K562 (cell line): ENCODE measurements at regions not wholly inside any gene's neighbourhood (a gene's known extent, or its start where the extent isn't known, plus 50 kb on each side); places are given as distances from the start of the nearest gene placed in this dataset.
A peak's percentile ranks its signal among the peaks of the same experiment; 100 is the strongest.

Experiments
- ATAC-seq: fragments of 200-7000 bp; cut with Tn5 transposase; 3 replicates; pipeline ENCODE4 v1.9.1; 2020; ENCODE audit warnings: moderate library complexity
- BruUV-seq: library from RNA; stranded (reverse); fragments of 400-500 nt; replicated peaks from 2 replicates; lab custom pipeline; 2021; lab: Mats Ljungman, UMichigan
- CTCF ChIA-PET: fragments of 300-600 bp; formaldehyde crosslinking; extraction: SDS; loops from one replicate; lab custom pipeline; 2021; ENCODE audit warnings: low intra/inter-chr PET ratio; lab: Yijun Ruan, JAX
- POLR2A ChIA-PET: fragments of 300-600, 350-650 bp; sonication (Branson Sonifier 250); formaldehyde crosslinking; extraction: SDS; loops from one replicate; lab custom pipeline; 2021; ENCODE audit warnings: antibody characterized with exemption, inconsistent platforms; lab: Yijun Ruan, JAX
- DNase-seq, 4 experiments: peaks; one replicate each; pipeline versions ENCODE4 v3.0.0 to v3.0.0-alpha.2; 2011 to 2018; ENCODE audit warnings: low spot score in 3 of 4, mixed read lengths in 3 of 4; ENCODE audit errors: extremely low read depth in 1 of 4
- FAIRE-seq: peaks from 2 replicates; lab custom pipeline; 2011; peaks lifted over from hg19 to GRCh38; lab: Jason Lieb, UNC
- H2AFZ ChIP-seq: 2 replicates; pipeline ENCODE4 v1.6.0; 2011; ENCODE audit warnings: low read depth, low read length, control low read depth, inconsistent platforms
- H3K27ac ChIP-seq: fragments of 200-600 bp; 3 replicates; pipeline ENCODE4 v1.8.0; 2011; ENCODE audit warnings: low read depth, mild to moderate bottlenecking, control low read depth, inconsistent platforms, low read length, moderate library complexity, mixed read lengths; ENCODE audit errors: extremely low read depth
- H3K27me3 ChIP-seq, 2 experiments: fragments of 300-600 bp in 1 of 2; 2 replicates in 1 of 2; 3 replicates in 1 of 2; pipeline versions ENCODE4 v1.6.0 to v1.8.0; 2011; ENCODE audit warnings: inconsistent platforms in 2 of 2, low read length in 2 of 2, mild to moderate bottlenecking in 1 of 2, mixed read lengths in 1 of 2, moderate library complexity in 1 of 2; ENCODE audit not compliant: control insufficient read depth in 2 of 2, insufficient read depth in 2 of 2
- H3K36me3 ChIP-seq: fragments of 300-600 bp; 3 replicates; pipeline ENCODE4 v1.8.0; 2011; ENCODE audit warnings: mild to moderate bottlenecking, low read length, inconsistent platforms; ENCODE audit not compliant: control insufficient read depth, insufficient read depth
- H3K4me1 ChIP-seq, 2 experiments: fragments of 200-600 bp in 1 of 2; replicated peaks in 1 of 2; 2 replicates in 1 of 2; 3 replicates in 1 of 2; pipeline versions ENCODE4 v1.5.1 to v1.8.0; 2011; ENCODE audit warnings: inconsistent platforms in 2 of 2, low read length in 2 of 2, mild to moderate bottlenecking in 1 of 2, mixed read lengths in 1 of 2, moderate library complexity in 1 of 2; ENCODE audit not compliant: control insufficient read depth in 2 of 2, insufficient read depth in 2 of 2
- H3K4me2 ChIP-seq: 2 replicates; pipeline ENCODE4 v1.6.1; 2011; ENCODE audit warnings: low read length, control low read depth, inconsistent platforms, mixed read lengths; ENCODE audit not compliant: insufficient read depth
- H3K4me3 ChIP-seq: fragments of 200-600 bp; sonication (generic), shearing (Covaris generic); 2 replicates; pipeline ENCODE4 v1.5.1; 2016; ENCODE audit warnings: control low read depth, inconsistent platforms
- H3K79me2 ChIP-seq: fragments of 200-600 bp; 3 replicates; pipeline ENCODE4 v1.8.0; 2011; ENCODE audit warnings: low read length, inconsistent platforms; ENCODE audit not compliant: control insufficient read depth, insufficient read depth
- H3K9ac ChIP-seq, 2 experiments: 2 replicates each; pipeline versions ENCODE4 v1.6.0 to v1.6.1; 2011; ENCODE audit warnings: low read depth in 2 of 2, low read length in 2 of 2, control low read depth in 1 of 2, inconsistent platforms in 1 of 2, mild to moderate bottlenecking in 1 of 2, mixed read lengths in 1 of 2; ENCODE audit not compliant: insufficient read depth in 1 of 2
- H3K9me1 ChIP-seq: one replicate; pipeline ENCODE4 v1.6.0; 2011; ENCODE audit warnings: inconsistent platforms, mild to moderate bottlenecking, low read length, moderate library complexity; ENCODE audit not compliant: control insufficient read depth, insufficient read depth
- H3K9me3 ChIP-seq: replicated peaks from 2 replicates; pipeline ENCODE4 v1.5.1; 2011; ENCODE audit warnings: low read depth, low read length, inconsistent platforms; ENCODE audit not compliant: control insufficient read depth, insufficient read depth
- H4K20me1 ChIP-seq: replicated peaks from 2 replicates; pipeline ENCODE4 v1.6.1; 2011; ENCODE audit warnings: low read length, inconsistent platforms, mixed read lengths; ENCODE audit not compliant: control insufficient read depth, insufficient read depth
- BRF1 ChIP-seq: IDR thresholded peaks from 3 replicates; pipeline ENCODE4 v1.6.1; 2011; ENCODE audit warnings: borderline replicate concordance, mild to moderate bottlenecking; ENCODE audit not compliant: insufficient read length; ENCODE audit errors: extremely low read depth
- NFIX ChIP-seq: fragments of 250-450 bp; sonication (Bioruptor Pico); IDR thresholded peaks from 2 replicates; pipeline ENCODE4 v1.4.0; 2020; ENCODE audit warnings: low read depth, mild to moderate bottlenecking, moderate library complexity
- ZBTB7A ChIP-seq: IDR thresholded peaks from 2 replicates; pipeline ENCODE4 v1.6.1; 2011; ENCODE audit warnings: low read depth, mild to moderate bottlenecking, low read length, moderate library complexity, borderline replicate concordance; ENCODE audit not compliant: control insufficient read depth
- WGBS: fragments of 100-300 bp; shearing (Covaris generic); methylation state at CpG from one replicate; pipeline ENCODE4 v1.1.6; 2016; ENCODE audit warnings: low coverage, mixed read lengths; ENCODE audit not compliant: insufficient coverage; ENCODE audit errors: missing lambda C conversion rate; 5-methylcytosine and 5-hydroxymethylcytosine counted together
- in situ Hi-C: fragments of 300-500 bp; cut with MboI; formaldehyde crosslinking; loops from 4 replicates; pipeline ENCODE4 v1.15.0; 2018; ENCODE audit warnings: inconsistent platforms, mixed read lengths
- intact Hi-C: fragments of 100-400 bp; cut with micrococcal nuclease; formaldehyde crosslinking; loops from 2 replicates; pipeline ENCODE4 v1.14.2; 2022

GRCh38 chr18:78526275-78526674 is 453.3 kb upstream of the SALL3 start:
- Histone ChIP-seq H3K9me1 (no peaks in the 10 kb centered on the region), H3K4me1 (0 out of 5 replicates have a peak, but pooled peaks cover 0 to 3% of the 10 kb centered on the region in 2 experiments), H3K27me3 (peaks cover 2 to 25% of the 10 kb centered on the region in 2 experiments; a peak in 2 of 5 replicates), H3K9ac (no peak overlapping the region), H3K27ac (no peak overlapping the region), H3K4me2 (no peak overlapping the region), H4K20me1 (no peaks in the 10 kb centered on the region), H3K79me2 (no peaks in the 10 kb centered on the region), H3K9me3 (no peaks in the 10 kb centered on the region), H3K4me3 (no peak overlapping the region), H2AFZ (no peak overlapping the region), H3K36me3 (no peaks in the 10 kb centered on the region)
- in situ Hi-C loops = no loop called here
- 4% methylated on average over 10 of the region's 10 CpGs for WGBS
- intact Hi-C loops = no loop called here
- no peak for TF ChIP-seq BRF1
- POLR2A ChIA-PET = no interaction called here
- DNase-seq = no peak
- no peak for ATAC-seq
- CTCF ChIA-PET = interaction anchor here (0.6 kb wide), 1 partner anchor 8 kb away, joined by 4 read pairs; no protein-coding TSS in a partner anchor
- no TSS peak for BruUV-seq
- FAIRE-seq = no peak

GRCh38 chr18:78526923-78527711 is 452.5 kb upstream of the SALL3 start:
- Histone ChIP-seq H3K4me1 (0 out of 5 replicates have a peak, but pooled peaks cover 0 to 3% of the 10 kb centered on the region in 2 experiments), H4K20me1 (no peaks in the 10 kb centered on the region), H3K4me2 (no peak overlapping the region), H2AFZ (no peak overlapping the region), H3K27ac (no peak overlapping the region), H3K9me1 (no peaks in the 10 kb centered on the region), H3K27me3 (peaks cover 2 to 21% of the 10 kb centered on the region in 2 experiments; a peak in 2 of 5 replicates), H3K4me3 (no peak overlapping the region), H3K36me3 (no peaks in the 10 kb centered on the region), H3K9me3 (no peaks in the 10 kb centered on the region), H3K9ac (no peak overlapping the region; a peak in 1 of 4 replicates), H3K79me2 (no peaks in the 10 kb centered on the region)
- TF ChIP-seq ZBTB7A (peak; percentile 17; the same call in 1 of the 2 replicates), NFIX (CRISPR knock-in tag) (no peak)
- DNase-seq = no peak
- POLR2A ChIA-PET = no interaction called here
- peak; percentile 60 for ATAC-seq
- FAIRE-seq = no peak
- no TSS peak for BruUV-seq
- CTCF ChIA-PET = no interaction called here
- in situ Hi-C loops (no loop called here), intact Hi-C loops (no loop called here)
- 2% methylated on average over 12 of the region's 19 CpGs for WGBS
